Sigmoid colon (tissue), 4 donors: ENCODE measurements at regions not wholly inside any gene's neighbourhood (a gene's known extent, or its start where the extent isn't known, plus 50 kb on each side); places are given as distances from the start of the nearest gene placed in this dataset.

Experiments
- CTCF ChIP-seq, 4 experiments: fragments of 450-650 bp in 3 of 4; fragments of 200-600 bp in 1 of 4; IDR thresholded peaks; one replicate each; pipeline ENCODE4 v1.5.1; 2016 to 2019; ENCODE audit warnings: antibody characterized with exemption in 4 of 4, mild to moderate bottlenecking in 3 of 4, moderate library complexity in 2 of 4
- EP300 ChIP-seq, 4 donors: sonication (generic); formaldehyde crosslinking; IDR thresholded peaks; one replicate each; pipeline ENCODE4 v1.6.1; 2017; ENCODE audit warnings: antibody characterized with exemption in 4 of 4
- POLR2A ChIP-seq, 2 donors: fragments of 450-650 bp; IDR thresholded peaks; one replicate each; pipeline ENCODE4 v1.6.1; 2016; ENCODE audit warnings: antibody characterized with exemption in 2 of 2, mild to moderate bottlenecking in 2 of 2, moderate library complexity in 2 of 2
- POLR2AphosphoS5 ChIP-seq, 4 donors: sonication (generic); formaldehyde crosslinking; IDR thresholded peaks; one replicate each; pipeline ENCODE4 v1.6.1; 2017; ENCODE audit warnings: antibody characterized with exemption in 4 of 4

- TF ChIP-seq EP300 (IDR thresholded peaks at IDR 0.05), result no peak
- no peak for TF ChIP-seq POLR2A (IDR thresholded peaks at IDR 0.05)
- no peak for TF ChIP-seq CTCF (IDR thresholded peaks at IDR 0.05)
- TF ChIP-seq POLR2AphosphoS5 (IDR thresholded peaks at IDR 0.05), result no peak
Measured at GRCh38 chr5:82959466-82959865, 117.7 kb downstream of the TMEM167A start.
